ENCODE measurements at regions not wholly inside any gene's neighbourhood (a gene's known extent, or its start where the extent isn't known, plus 50 kb on each side); places are given as distances from the start of the nearest gene placed in this dataset.

GRCh38 chr4:74878323-74878722, 54.6 kb upstream of the PARM1 start:
- no peak for DNase-seq (ENCODE audit: low spot score)

GRCh38 chr4:74875451-74875850, 57.5 kb upstream of the PARM1 start:
- DNase-seq (ENCODE audit: low spot score) = no peak

- peak; percentile 74 for DNase-seq (ENCODE audit: low spot score)
Observed at GRCh38 chr4:74874753-74875367, 58.1 kb upstream of the PARM1 start.

GRCh38 chr4:74873545-74874301, 59.2 kb upstream of the PARM1 start:
- no peak for DNase-seq (ENCODE audit: low spot score)

- DNase-seq (ENCODE audit: low spot score) = no peak
Observed at GRCh38 chr4:74858921-74859562, 64.7 kb upstream of the BTC start.

- DNase-seq (ENCODE audit: low spot score) = no peak
Observed at GRCh38 chr4:74855879-74856278, 61.6 kb upstream of the BTC start.

- no peak for DNase-seq (ENCODE audit: low spot score)
Observed at GRCh38 chr4:74848774-74849173, 54.5 kb upstream of the BTC start.

- DNase-seq (ENCODE audit: low spot score) = no peak
Observed at GRCh38 chr4:74845834-74846233, 51.5 kb upstream of the BTC start.
